KMS-11 (cell line): ENCODE measurements at regions not wholly inside any gene's neighbourhood (a gene's known extent, or its start where the extent isn't known, plus 50 kb on each side); places are given as distances from the start of the nearest gene placed in this dataset.

Experiments used
- H2AFZ ChIP-seq: fragments of 200-600 bp; sonication (generic); 2 replicates; pipeline ENCODE4 v1.6.1; 2016; ENCODE audit warnings: antibody characterized with exemption, mixed run types, low read depth
- H3K27ac ChIP-seq: fragments of 200-600 bp; sonication (generic); 2 replicates; pipeline ENCODE4 v1.6.1; 2016; ENCODE audit warnings: mild to moderate bottlenecking, mixed run types
- H3K27me3 ChIP-seq: fragments of 200-600 bp; sonication (generic); 2 replicates; pipeline ENCODE4 v1.6.1; 2017; ENCODE audit warnings: mild to moderate bottlenecking, low read depth, mixed run types, moderate library complexity; ENCODE audit not compliant: insufficient read depth
- H3K36me3 ChIP-seq: fragments of 200-600 bp; sonication (generic); 2 replicates; pipeline ENCODE4 v1.6.1; 2017; ENCODE audit warnings: mild to moderate bottlenecking, mixed run types; ENCODE audit not compliant: insufficient read depth
- H3K4me1 ChIP-seq: fragments of 200-600 bp; sonication (generic); 2 replicates; pipeline ENCODE4 v1.6.1; 2016; ENCODE audit warnings: mild to moderate bottlenecking, low read depth, mixed run types; ENCODE audit not compliant: poor library complexity, severe bottlenecking
- H3K4me2 ChIP-seq: fragments of 200-600 bp; sonication (generic); 2 replicates; pipeline ENCODE4 v1.7.0; 2016; ENCODE audit warnings: mild to moderate bottlenecking, mixed run types
- H3K4me3 ChIP-seq: fragments of 200-600 bp; sonication (generic); IDR thresholded peaks from 2 replicates; pipeline ENCODE4 v1.6.1; 2017; ENCODE audit warnings: low read depth, low read length, mixed read lengths; ENCODE audit not compliant: insufficient read depth
- H3K79me2 ChIP-seq: fragments of 200-600 bp; sonication (generic); 2 replicates; pipeline ENCODE4 v1.6.1; 2016; ENCODE audit warnings: low read depth, mixed run types; ENCODE audit not compliant: insufficient read depth
- H3K9ac ChIP-seq: fragments of 200-600 bp; sonication (generic); 2 replicates; pipeline ENCODE4 v1.6.1; 2016; ENCODE audit warnings: mild to moderate bottlenecking, mixed run types
- H4K20me1 ChIP-seq: fragments of 200-600 bp; sonication (generic); 2 replicates; pipeline ENCODE4 v1.6.1; 2016; ENCODE audit warnings: mild to moderate bottlenecking, mixed run types; ENCODE audit not compliant: insufficient read depth
- CTCF ChIP-seq: fragments of 200-600 bp; sonication (generic); conservative IDR thresholded peaks from 2 replicates; pipeline ENCODE4 v1.6.1; 2017; ENCODE audit warnings: low read depth, mild to moderate bottlenecking, antibody characterized with exemption, low read length, moderate library complexity, mixed read lengths

GRCh38 chr5:96149546-96149945 lies 187.9 kb upstream of the ELL2 start:
- H3K79me2 ChIP-seq: no peaks in the 10 kb centered on the region
- no peak overlapping the region for H3K27ac ChIP-seq
- H4K20me1 ChIP-seq: no peaks in the 10 kb centered on the region
- H3K4me1 ChIP-seq: peaks cover 6% of the 10 kb centered on the region
- H3K27me3 ChIP-seq: no peaks in the 10 kb centered on the region
- no peaks in the 10 kb centered on the region for H3K36me3 ChIP-seq
- no peak for TF ChIP-seq CTCF
- H3K4me2 ChIP-seq: no peak overlapping the region
- no peak overlapping the region for H2AFZ ChIP-seq
- H3K9ac ChIP-seq: no peak overlapping the region
- no peak overlapping the region for H3K4me3 ChIP-seq

GRCh38 chr5:96149021-96149420 lies 187.4 kb upstream of the ELL2 start:
- Histone ChIP-seq H3K79me2 (no peaks in the 10 kb centered on the region), H3K4me2 (no peak overlapping the region), H3K27ac (no peak overlapping the region), H3K27me3 (no peaks in the 10 kb centered on the region), H3K9ac (no peak overlapping the region), H3K4me1 (peaks cover 6% of the 10 kb centered on the region), H4K20me1 (no peaks in the 10 kb centered on the region), H2AFZ (no peak overlapping the region), H3K4me3 (no peak overlapping the region), H3K36me3 (no peaks in the 10 kb centered on the region)
- TF ChIP-seq CTCF: no peak

GRCh38 chr5:96148376-96148775 lies 186.7 kb upstream of the ELL2 start:
- H3K27ac ChIP-seq: no peak overlapping the region
- no peak overlapping the region for H3K9ac ChIP-seq

GRCh38 chr5:96147866-96148265 lies 186.2 kb upstream of the ELL2 start:
- Histone ChIP-seq H3K9ac (no peak overlapping the region), H3K27ac (no peak overlapping the region), H3K4me1 (peaks cover 6% of the 10 kb centered on the region), H4K20me1 (no peaks in the 10 kb centered on the region), H3K4me3 (no peak overlapping the region), H3K4me2 (no peak overlapping the region), H3K27me3 (no peaks in the 10 kb centered on the region), H3K36me3 (no peaks in the 10 kb centered on the region), H3K79me2 (no peaks in the 10 kb centered on the region), H2AFZ (no peak overlapping the region)
- no peak for TF ChIP-seq CTCF

More at GRCh38 chr5:96148376-96148775, 186.7 kb upstream of the ELL2 start:
- Histone ChIP-seq H3K4me3 (no peak overlapping the region), H3K27me3 (no peaks in the 10 kb centered on the region), H3K36me3 (no peaks in the 10 kb centered on the region), H3K4me1 (peaks cover 6% of the 10 kb centered on the region), H4K20me1 (no peaks in the 10 kb centered on the region), H3K79me2 (no peaks in the 10 kb centered on the region), H3K4me2 (no peak overlapping the region), H2AFZ (no peak overlapping the region)
- TF ChIP-seq CTCF: no peak
